Mucosa of gallbladder (tissue), 1 donor: ENCODE measurements at regions not wholly inside any gene's neighbourhood (a gene's known extent, or its start where the extent isn't known, plus 50 kb on each side); places are given as distances from the start of the nearest gene placed in this dataset.
"Not testable (repeated sequence)": the region's sequence is repeated elsewhere in the genome, so short reads cannot be mapped to it uniquely, and the experiment has no call there.

Source experiments
- DNase-seq: peaks from one replicate; pipeline ENCODE4 v3.0.0-alpha.2; 2020; ENCODE audit warnings: low spot score
- donor health status: DM: no; HTN: no; CAD: no.

GRCh38 chr6:145271577-145271976, 463.7 kb downstream of the EPM2A start:
- DNase-seq, result no peak

DNA sequence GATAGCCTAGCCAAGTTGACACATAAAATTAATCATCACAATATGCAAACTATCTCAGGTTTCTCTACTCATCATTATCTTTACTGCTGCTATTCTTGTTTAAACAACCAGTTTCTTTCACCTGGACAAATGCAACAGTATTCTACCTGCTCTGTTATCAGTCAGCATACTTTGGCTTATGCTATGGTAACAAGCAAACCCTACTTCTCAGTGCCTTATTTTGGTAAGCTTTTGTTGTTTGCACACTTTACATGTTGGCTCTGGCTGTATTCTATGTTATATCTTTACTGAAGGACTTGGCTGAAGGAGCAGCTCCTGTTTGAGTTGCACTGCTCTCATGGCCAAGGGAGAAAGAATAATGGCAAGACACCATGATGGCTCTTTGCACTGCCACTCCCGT, 463.1 kb downstream of the EPM2A start:
- no peak for DNase-seq

DNA sequence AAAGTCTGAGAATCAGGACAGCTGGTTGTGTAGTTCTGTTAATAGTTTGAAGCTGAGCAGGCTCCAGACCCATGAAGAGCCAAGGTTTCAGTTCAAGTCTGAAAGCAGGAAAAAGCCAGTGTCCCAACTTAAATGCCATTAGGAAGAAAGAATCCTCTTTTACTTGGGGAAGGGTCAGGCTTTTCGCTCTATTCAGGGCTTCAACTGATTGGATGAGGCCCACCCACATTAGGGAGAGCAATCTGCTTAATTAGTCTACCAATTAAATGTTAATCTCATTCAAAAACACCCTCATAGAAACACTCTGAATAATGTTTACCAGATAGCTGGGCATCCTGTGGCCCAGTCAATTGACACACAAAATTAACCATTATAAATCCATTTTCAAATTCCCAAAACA, 462.2 kb downstream of the EPM2A start:
- DNase-seq, result no peak

DNA sequence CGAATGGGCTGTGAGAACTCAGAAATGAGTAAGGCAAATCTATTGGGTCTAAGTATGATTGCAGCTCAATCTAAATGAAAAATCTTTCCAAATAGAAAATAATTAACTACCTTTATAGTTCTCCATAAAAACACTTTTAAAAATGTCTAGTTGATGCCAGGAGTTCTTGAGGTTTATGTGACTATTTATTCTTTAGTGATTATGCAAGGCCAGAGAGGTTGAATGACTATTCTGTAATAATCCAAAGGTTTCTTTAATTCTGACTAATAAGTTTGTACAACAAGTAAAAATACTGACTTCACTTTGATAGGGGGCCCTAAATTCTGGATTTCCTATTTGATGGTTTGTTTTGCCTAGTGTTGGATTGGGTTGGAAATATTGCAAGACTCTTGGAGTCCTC, 461.2 kb downstream of the EPM2A start:
- DNase-seq, result no peak

GRCh38 chr6:145275019-145275418, 460.3 kb downstream of the EPM2A start:
- no peak for DNase-seq

- no peak for DNase-seq
These were observed 459.5 kb downstream of the EPM2A start for GRCh38 chr6:145275787-145276186.

DNA sequence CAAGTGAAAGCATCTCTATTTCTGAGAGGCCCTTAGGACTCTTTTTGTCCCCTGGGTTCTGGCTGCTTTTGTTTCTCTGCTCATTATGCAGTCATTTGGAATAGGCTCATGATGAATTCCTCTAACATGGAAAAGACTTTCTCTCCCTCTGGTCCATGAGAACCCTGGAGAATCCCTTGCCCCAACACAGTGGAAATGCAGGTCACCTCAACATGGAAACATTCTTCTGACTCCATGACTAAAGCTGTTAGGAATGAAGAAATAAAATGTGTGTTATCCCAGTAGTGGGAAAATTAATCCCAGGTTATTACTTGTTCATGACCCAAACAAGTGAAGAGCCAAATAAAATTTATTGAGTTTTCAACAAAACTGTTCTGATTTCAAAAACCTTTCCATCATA, 458.6 kb downstream of the EPM2A start:
- DNase-seq, result no peak

DNA sequence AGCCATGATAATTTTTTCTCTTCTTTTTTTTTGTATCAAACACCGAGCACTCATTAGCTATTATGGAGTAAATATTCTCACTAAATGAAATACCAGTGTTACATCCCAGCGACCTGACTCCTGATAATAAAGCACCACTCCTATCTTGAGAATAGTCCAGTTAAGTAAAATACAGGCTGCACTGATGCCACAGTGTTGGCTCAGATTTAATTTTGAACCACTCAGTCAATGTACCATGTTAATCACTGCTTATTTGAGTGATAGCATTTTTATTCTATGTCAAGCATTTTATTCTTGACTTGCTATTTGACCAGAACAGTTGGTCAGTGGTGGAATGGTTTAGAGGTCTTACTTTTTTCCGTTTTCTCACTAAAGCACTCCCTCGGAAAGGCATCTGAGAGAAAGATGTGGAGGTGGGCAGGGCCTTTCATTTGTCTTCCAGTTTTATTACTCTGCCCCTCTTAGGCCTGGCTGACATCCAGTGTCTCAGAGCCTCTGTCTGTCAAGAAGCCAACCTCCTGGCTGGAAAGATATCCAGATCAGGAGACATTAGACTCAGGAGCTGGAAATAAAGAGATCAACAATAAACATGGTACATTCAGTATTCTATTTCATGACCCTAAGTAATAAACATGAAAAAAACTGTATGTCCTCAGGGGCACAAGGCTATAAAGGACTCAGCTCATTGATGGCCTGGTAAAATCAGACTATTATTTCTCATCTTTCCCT, 457.8 kb downstream of the EPM2A start:
- no peak for DNase-seq

DNA sequence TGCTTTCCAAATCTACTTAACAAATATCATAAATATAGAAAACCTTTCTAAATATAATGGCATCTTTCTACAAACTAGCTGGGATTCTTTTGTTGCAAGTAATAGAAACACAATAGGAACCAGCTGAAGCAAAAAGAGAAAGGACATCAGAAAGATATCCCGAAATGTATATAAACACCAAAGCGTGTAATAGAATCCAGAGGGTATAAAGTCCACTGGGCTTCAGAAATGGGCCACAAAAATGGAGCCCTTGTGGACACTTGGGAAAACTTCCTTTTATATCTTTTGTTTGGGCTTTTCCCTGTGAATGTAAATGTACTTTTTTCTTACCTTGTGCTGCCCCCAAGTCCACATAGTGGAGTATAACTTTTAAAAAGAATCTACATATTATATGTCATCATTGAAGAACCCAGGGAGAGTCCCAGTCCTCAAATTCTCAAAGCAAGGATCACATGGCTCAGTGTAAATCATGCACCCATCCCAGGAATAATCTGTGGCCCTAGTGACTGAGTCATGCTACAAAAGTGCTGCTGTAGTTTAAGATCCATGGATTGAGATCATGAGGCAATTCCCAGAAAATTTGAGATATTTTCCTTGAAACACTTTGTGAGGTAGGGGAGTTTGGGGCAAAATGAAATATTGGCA, 457.0 kb downstream of the EPM2A start:
- DNase-seq, result no peak

DNA sequence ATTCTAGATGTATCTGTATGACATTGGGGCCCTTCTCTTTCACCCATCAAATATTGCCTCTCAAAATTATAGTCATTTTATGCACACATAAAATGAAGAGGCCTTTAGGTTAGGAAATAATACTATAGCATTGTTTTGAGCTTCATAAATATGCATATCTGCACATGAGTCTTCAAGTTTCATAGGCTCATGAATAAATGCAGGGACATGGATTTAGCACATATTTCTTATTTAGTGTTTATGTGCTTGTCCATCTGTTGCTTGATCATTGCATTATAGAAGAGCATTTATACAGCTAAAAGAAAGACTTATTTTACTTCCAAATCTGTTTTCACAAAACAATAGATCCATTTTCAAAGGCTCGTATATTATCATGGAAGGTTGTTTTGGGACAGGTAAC, 455.8 kb downstream of the EPM2A start:
- DNase-seq, result no peak

- no peak for DNase-seq
These were observed 455.3 kb downstream of the EPM2A start for GRCh38 chr6:145279993-145280392.

DNA sequence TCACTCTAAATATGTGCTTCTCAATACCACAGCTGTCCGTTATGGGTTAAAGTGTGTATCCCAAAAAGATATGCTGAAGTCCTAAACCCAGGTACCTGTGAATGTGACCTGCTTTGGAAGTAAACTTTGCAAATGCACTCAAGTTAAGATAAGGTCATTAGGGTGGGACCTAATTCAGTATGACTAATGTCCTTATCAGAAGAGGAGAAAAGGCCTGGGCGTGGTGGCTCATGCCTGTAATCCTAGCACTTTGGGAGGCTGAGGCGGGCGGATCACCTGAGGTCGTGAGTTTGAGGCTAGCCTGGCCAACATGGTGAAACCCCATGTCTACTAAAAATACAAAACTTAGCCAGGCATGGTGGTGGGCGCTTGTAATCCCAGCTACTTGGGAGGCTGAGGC, 452.1 kb downstream of the EPM2A start:
- DNase-seq, result not testable (repeated sequence)

DNA sequence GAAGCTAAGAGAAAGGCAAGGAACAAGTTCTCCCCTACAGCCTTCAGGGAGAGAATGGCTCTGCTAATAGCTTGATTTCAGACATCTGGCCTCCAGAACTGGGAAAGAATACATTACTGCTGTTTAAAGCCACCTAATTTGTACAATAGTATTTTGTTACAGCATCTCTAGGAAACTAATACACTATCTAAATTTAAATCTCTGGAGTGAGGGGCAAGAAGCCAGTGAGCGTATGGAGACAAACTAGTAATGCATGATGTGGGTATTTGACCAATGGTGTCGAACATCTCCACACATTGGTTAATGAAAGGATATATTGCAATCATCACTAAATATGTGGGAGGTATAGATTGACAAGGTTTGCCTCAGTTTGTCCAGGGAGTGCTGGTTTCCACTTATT, 451.5 kb downstream of the EPM2A start:
- no peak for DNase-seq

- DNase-seq, result no peak
These were observed 448.4 kb downstream of the EPM2A start for GRCh38 chr6:145286916-145287315.

DNA sequence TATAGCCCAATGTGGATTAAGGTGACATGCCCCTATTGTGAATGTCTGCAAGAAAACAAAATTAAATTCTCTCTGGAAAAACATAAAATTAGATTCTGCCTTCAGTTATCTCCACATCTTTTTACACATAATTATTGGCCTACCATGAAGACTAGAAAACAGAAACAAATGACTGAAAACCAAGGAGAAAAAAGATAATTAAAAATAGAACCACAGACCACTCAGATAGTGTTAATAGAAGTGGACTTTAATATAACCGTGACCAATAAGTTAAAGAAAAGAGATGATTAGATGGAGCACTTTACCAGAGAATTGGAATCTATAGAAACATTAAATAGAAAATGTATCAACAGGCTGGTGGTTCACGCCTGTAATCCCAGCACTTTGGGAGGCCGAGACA, 445.7 kb downstream of the EPM2A start:
- DNase-seq, result no peak

DNA sequence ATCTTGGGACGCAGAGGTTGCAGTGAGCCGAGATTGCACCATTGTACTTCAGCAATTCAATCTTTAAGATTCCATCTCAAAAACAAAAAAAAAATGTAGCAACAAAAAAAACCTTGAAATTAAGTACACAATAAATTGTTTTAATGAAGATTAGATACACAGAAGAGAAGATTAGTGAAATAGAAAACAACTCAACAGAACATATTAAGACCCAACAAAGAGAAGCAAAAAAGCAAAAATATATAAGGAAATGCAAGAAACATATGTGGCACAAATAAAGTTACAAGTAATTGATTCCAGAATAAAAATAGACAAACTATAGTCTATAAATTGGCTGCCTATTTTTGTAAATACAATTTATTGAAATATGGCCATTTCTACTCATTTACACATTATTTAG, 445.2 kb downstream of the EPM2A start:
- no peak for DNase-seq

- DNase-seq, result no peak
These were observed 443.3 kb downstream of the EPM2A start for GRCh38 chr6:145292066-145292465.

- DNase-seq, result no peak
These were observed 440.4 kb downstream of the EPM2A start for GRCh38 chr6:145294942-145295341.

DNA sequence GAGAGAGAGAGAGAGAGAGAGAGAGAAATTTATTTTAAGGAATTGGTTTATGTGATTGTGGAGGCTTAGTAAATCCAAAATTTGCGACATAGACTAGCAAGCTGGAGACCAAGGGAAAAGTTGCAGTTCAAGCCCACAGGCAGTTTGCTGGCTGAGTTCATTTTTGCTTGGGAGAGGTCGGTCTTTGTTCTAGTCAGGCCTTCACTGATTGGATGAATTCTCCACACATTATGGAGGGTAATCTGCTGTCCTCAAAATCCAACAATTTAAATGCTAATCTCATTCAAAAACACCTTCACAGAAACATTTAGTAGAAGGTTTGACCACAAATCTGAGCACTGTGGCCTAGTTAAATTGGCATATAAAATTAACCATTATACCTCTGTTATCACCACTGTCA, 439.6 kb downstream of the EPM2A start:
- no peak for DNase-seq

GRCh38 chr6:145305670-145306069, 429.6 kb downstream of the EPM2A start:
- DNase-seq, result no peak

GRCh38 chr6:145306489-145306888, 428.8 kb downstream of the EPM2A start:
- DNase-seq, result no peak

GRCh38 chr6:145309842-145310535, 425.3 kb downstream of the EPM2A start:
- DNase-seq, result no peak

GRCh38 chr6:145312481-145312880, 422.8 kb downstream of the EPM2A start:
- no peak for DNase-seq
